Testis (tissue), 2 donors: ENCODE measurements at regions not wholly inside any gene's neighbourhood (a gene's known extent, or its start where the extent isn't known, plus 50 kb on each side); places are given as distances from the start of the nearest gene placed in this dataset.

Experiments used
- DNase-seq: peaks from one replicate; pipeline ENCODE4 v3.0.0-alpha.2; 2019
- H3K27ac ChIP-seq, 2 donors: fragments of 200-600 bp; sonication (generic); one replicate each; pipeline ENCODE4 v1.5.1; 2019
- H3K27me3 ChIP-seq: fragments of 200-600 bp; sonication (generic); one replicate; pipeline ENCODE4 v1.5.1; 2019
- H3K36me3 ChIP-seq: fragments of 200-600 bp; sonication (generic); one replicate; pipeline ENCODE4 v1.5.1; 2017; ENCODE audit warnings: low read depth; ENCODE audit errors: missing control alignments
- H3K4me1 ChIP-seq: fragments of 200-600 bp; sonication (generic); one replicate; pipeline ENCODE4 v1.5.1; 2019
- H3K4me3 ChIP-seq, 2 donors: fragments of 200-600 bp; sonication (generic); one replicate each; pipeline ENCODE4 v1.5.1; 2017 to 2019
- H3K9me3 ChIP-seq: fragments of 200-600 bp; sonication (generic); one replicate; pipeline ENCODE4 v1.5.1; 2017
- CTCF ChIP-seq, 3 experiments: fragments of 450-650 bp in 2 of 3; fragments of 200-600 bp in 1 of 3; sonication (generic) in 1 of 3; IDR thresholded peaks; one replicate each; pipeline ENCODE4 v1.5.1; 2016 to 2019; ENCODE audit warnings: antibody characterized with exemption in 3 of 3, mild to moderate bottlenecking in 2 of 3, moderate library complexity in 1 of 3
- POLR2A ChIP-seq: fragments of 450-650 bp; IDR thresholded peaks from one replicate; pipeline ENCODE4 v1.6.1; 2017; ENCODE audit warnings: antibody characterized with exemption, mild to moderate bottlenecking, moderate library complexity
- WGBS, 2 donors: methylation state at CpG; one replicate each; pipeline ENCODE4 v1.1.5; 2018; 5-methylcytosine and 5-hydroxymethylcytosine counted together
- intact Hi-C: fragments of 100-400 bp; cut with DNase I; formaldehyde crosslinking; loops from one replicate; pipeline ENCODE4 v1.15.1; 2023; ENCODE audit warnings: low total_unique reads

GRCh38 chr5:107296572-107296971 is 374.2 kb downstream of the EFNA5 start:
- no peak for DNase-seq
- intact Hi-C loops: no loop called here
- no peaks in the 10 kb centered on the region for H3K4me1 ChIP-seq
- H3K36me3 ChIP-seq: no peaks in the 10 kb centered on the region
- H3K27ac ChIP-seq: no peak overlapping the region
- TF ChIP-seq POLR2A (no peak), CTCF (IDR thresholded peaks at IDR 0.05) (no peak)
- H3K4me3 ChIP-seq: no peak overlapping the region
- H3K9me3 ChIP-seq: no peaks in the 10 kb centered on the region
- 73 to 74% methylated on average over 2 of the region's 2 CpGs for WGBS, 2 donors
- H3K27me3 ChIP-seq: no peaks in the 10 kb centered on the region

GRCh38 chr5:107295914-107296313 is 374.8 kb downstream of the EFNA5 start:
- no peak for DNase-seq
- TF ChIP-seq CTCF (IDR thresholded peaks at IDR 0.05) (no peak), POLR2A (no peak)
- intact Hi-C loops: no loop called here
- WGBS, 2 donors: 84 to 86% methylated on average over 2 of the region's 2 CpGs
- H3K4me1 ChIP-seq: no peaks in the 10 kb centered on the region
- H3K9me3 ChIP-seq: no peaks in the 10 kb centered on the region
- no peak overlapping the region for H3K4me3 ChIP-seq
- no peaks in the 10 kb centered on the region for H3K36me3 ChIP-seq
- no peaks in the 10 kb centered on the region for H3K27me3 ChIP-seq
- no peak overlapping the region for H3K27ac ChIP-seq

- Histone ChIP-seq H3K27ac (no peak overlapping the region), H3K4me1 (no peaks in the 10 kb centered on the region), H3K36me3 (no peaks in the 10 kb centered on the region), H3K27me3 (no peaks in the 10 kb centered on the region), H3K9me3 (no peaks in the 10 kb centered on the region), H3K4me3 (no peak overlapping the region)
- DNase-seq: no peak
- intact Hi-C loops: no loop called here
- 52 to 62% methylated on average over 1 of the region's 1 CpG for WGBS, 2 donors
- no peak for TF ChIP-seq POLR2A
- TF ChIP-seq CTCF (IDR thresholded peaks at IDR 0.05): no peak
Observed at GRCh38 chr5:107294669-107295068, 376.1 kb downstream of the EFNA5 start.

GRCh38 chr5:107294211-107294550 is 376.6 kb downstream of the EFNA5 start:
- DNase-seq: no peak
- Histone ChIP-seq H3K9me3 (no peaks in the 10 kb centered on the region), H3K4me1 (no peaks in the 10 kb centered on the region), H3K4me3 (no peak overlapping the region), H3K27ac (no peak overlapping the region), H3K27me3 (no peaks in the 10 kb centered on the region), H3K36me3 (no peaks in the 10 kb centered on the region)
- TF ChIP-seq POLR2A (no peak), CTCF (IDR thresholded peaks at IDR 0.05) (no peak)
- intact Hi-C loops: no loop called here

- 31 to 48% methylated on average over 8 of the region's 8 CpGs for WGBS, 2 donors
- TF ChIP-seq CTCF (IDR thresholded peaks at IDR 0.05): no peak
- no peak for TF ChIP-seq POLR2A
- DNase-seq: no peak
- H3K36me3 ChIP-seq: no peaks in the 10 kb centered on the region
- no peak overlapping the region for H3K4me3 ChIP-seq
- H3K27ac ChIP-seq: no peak overlapping the region
- no peaks in the 10 kb centered on the region for H3K27me3 ChIP-seq
- intact Hi-C loops: no loop called here
- H3K9me3 ChIP-seq: no peaks in the 10 kb centered on the region
- no peaks in the 10 kb centered on the region for H3K4me1 ChIP-seq
Observed at GRCh38 chr5:107293541-107294210, 377.1 kb downstream of the EFNA5 start.
